Breast epithelium (tissue), 3 donors: ENCODE measurements at regions not wholly inside any gene's neighbourhood (a gene's known extent, or its start where the extent isn't known, plus 50 kb on each side); places are given as distances from the start of the nearest gene placed in this dataset.

ENCODE experiments used
- CTCF ChIP-seq, 3 donors: fragments of 450-650 bp; IDR thresholded peaks; one replicate each; pipeline ENCODE4 v1.5.1; 2016 to 2017; ENCODE audit warnings: antibody characterized with exemption in 3 of 3, mild to moderate bottlenecking in 3 of 3, moderate library complexity in 3 of 3
- POLR2A ChIP-seq: fragments of 450-650 bp; IDR thresholded peaks from one replicate; pipeline ENCODE4 v1.6.1; 2016; ENCODE audit warnings: antibody characterized with exemption, mild to moderate bottlenecking, moderate library complexity
- POLR2AphosphoS5 ChIP-seq, 3 donors: sonication (generic); formaldehyde crosslinking; IDR thresholded peaks; one replicate each; pipeline ENCODE4 v1.6.1; 2017; ENCODE audit warnings: antibody characterized with exemption in 3 of 3

- TF ChIP-seq CTCF (IDR thresholded peaks at IDR 0.05) (no peak), POLR2AphosphoS5 (IDR thresholded peaks at IDR 0.05) (no peak), POLR2A (no peak)
Measured at GRCh38 chr5:92659246-92659645, 921.8 kb downstream of the NR2F1-AS1 start.
